HG02938 (cell line): ENCODE measurements at regions not wholly inside any gene's neighbourhood (a gene's known extent, or its start where the extent isn't known, plus 50 kb on each side); places are given as distances from the start of the nearest gene placed in this dataset.

Experiments
- ATAC-seq: cut with Tn5 transposase; IDR thresholded peaks from one replicate; pipeline ENCODE4 v1.9.1; 2021; ENCODE audit warnings: mild to moderate bottlenecking, moderate library complexity; ENCODE audit not compliant: unreplicated experiment

- ATAC-seq, result peak; percentile 48
These were observed 104.2 kb upstream of the PFN2 start for GRCh38 chr3:150074697-150075416.

- ATAC-seq, result peak; percentile 66
These were observed 103.6 kb upstream of the PFN2 start for GRCh38 chr3:150074277-150074676.

GRCh38 chr3:150073513-150073912 lies 102.8 kb upstream of the PFN2 start:
- ATAC-seq, result no peak

- no peak for ATAC-seq
These were observed 102.3 kb upstream of the PFN2 start for GRCh38 chr3:150073031-150073430.

DNA sequence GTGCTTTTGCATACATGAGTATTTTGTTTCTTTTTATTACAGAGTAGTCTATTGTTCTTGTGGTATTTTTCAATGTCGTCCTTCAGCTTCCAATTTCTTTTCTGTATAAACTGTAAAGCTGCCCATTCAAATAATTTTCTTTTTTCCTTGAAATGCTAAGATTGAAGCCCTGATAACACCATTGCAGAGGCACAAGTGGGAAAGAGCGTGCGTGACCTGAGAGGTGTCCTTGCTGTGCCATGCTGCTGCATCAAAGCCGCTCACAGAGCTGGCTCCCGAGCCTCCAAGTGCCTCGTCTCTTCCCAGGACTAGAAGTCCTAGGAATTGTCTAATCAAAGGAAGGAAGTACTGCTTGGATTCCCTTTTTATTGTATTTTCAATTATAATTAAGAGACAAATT lies 101.9 kb upstream of the PFN2 start:
- ATAC-seq, result no peak

DNA sequence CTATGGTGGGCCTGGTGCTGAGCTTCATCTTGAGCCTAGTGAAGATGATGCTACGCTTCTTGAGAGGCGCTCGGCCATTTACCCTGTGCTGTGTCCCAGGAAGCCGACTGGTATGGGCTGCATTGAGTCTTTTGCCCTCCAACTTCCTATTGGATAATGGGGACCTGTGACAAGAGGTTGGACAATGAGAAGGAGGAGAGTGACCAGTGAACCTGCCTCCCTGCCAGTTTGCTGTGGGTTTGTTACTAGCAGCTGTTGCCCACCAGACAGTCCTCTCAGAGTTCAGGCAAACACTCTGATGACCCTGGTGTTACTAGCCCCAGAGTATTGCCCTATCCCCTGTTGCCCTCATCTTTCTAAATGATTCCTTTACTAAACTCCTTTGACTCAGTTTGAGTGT lies 99.6 kb upstream of the PFN2 start:
- ATAC-seq, result no peak

DNA sequence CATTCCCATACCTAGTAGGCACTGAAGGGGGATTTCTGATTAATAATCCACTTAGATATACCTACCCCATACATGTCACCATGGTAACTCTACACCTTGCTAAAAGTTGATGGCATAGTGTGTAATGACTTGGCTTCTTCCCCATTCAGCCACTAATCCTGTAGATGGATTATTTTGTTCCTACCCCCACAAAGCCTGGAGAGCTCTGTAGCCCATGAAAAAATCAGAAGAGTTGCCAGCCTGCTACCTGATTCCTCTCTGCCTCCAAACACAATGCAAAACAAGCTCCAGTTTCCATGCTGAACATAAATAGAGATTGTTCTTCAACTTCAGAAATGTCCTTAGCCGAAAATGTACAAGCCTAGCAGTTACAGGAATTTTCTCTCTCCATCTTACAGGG lies 98.9 kb upstream of the PFN2 start:
- no peak for ATAC-seq

- ATAC-seq, result no peak
These were observed 98.4 kb upstream of the PFN2 start for GRCh38 chr3:150069154-150069527.

DNA sequence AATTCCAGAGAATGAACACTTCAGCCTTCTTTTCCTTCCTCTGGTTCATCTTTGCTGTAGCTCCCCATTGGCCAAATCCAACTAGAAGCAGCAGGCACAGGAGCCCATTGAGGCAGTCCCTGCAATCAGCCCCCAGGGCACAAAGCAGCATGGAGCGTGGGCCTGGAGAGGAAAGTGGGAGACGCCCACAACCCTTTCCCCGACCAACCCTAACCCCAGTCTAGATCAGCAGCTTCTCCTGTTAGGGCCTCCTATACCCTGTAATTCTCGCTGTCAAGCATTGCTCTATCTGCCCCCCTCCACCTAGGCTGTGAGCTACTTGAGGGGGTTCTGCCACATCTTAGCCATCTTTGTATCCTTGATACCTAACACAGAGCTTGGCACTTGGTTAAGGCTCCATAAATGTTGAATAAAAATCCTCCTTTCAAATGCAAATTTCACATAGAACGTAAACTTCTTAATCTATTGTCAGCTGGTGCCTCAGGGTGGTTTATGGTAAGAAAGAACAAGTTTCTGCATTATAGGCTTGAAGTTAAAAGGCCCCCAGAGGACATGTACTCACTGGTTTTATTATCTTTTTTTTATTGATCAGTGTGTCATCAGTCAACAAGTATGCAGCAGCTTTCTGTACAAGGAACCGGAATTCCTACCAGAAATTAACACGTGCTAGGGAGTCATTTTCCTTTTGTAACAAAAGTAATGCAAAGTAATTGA lies 97.9 kb upstream of the PFN2 start:
- no peak for ATAC-seq

DNA sequence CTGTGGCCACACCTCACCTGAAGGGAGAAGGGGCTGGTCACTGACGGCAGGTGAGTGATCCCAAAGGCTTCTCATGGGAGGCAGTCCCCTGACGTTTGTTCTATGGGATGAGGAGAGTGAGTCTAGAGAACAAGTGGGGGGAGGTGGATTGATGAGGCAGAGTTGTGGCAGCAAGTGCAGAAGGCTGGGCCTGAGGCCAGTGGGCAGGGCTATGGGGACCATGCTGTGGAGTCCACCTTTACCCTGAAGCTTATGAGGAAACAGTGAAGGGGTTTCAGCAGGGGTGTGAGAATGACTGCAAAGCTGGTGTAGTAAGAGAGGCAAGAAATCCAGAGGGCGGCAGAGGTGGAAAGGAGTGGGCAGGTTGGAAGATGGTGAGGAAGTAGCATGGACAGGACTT lies 96.9 kb upstream of the PFN2 start:
- no peak for ATAC-seq

GRCh38 chr3:150064971-150065370 lies 94.3 kb upstream of the PFN2 start:
- no peak for ATAC-seq

GRCh38 chr3:150063237-150063636 lies 92.5 kb upstream of the PFN2 start:
- no peak for ATAC-seq

- ATAC-seq, result no peak
These were observed 91.8 kb upstream of the PFN2 start for GRCh38 chr3:150062492-150062891.

DNA sequence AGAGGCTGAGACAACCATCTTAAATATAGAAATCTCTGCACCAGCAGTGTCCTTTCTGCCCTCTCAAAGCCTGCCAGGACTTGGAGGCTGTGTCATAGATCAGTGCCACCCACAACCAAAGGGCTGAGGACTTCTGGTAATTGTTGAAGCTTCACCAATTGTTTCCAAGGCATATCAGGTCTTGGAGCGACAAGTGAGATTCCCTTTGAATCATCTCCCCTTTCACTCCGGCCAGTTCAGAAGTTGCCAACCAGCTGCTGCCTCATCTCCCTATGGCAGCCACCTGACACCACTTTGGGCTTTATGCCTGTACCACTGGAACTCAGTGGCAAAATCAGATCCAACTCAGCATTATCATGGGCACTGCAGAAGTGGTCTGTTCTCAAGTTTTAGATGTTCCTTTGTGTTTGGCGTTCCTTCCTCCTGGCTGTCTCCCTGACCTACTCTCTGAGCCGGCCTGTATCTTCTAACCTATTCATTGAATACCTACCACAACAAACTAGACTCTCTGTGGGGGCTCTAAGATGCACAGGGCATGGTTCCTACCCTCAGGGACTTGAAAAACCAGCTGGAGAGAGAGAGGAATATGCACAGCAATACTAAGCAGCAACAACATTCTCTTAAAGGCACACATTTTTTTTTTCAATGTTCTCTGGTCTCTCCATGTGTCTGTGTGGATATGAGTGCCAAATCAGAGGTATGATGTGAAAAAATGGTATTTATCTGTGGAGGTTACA lies 90.8 kb upstream of the PFN2 start:
- no peak for ATAC-seq

DNA sequence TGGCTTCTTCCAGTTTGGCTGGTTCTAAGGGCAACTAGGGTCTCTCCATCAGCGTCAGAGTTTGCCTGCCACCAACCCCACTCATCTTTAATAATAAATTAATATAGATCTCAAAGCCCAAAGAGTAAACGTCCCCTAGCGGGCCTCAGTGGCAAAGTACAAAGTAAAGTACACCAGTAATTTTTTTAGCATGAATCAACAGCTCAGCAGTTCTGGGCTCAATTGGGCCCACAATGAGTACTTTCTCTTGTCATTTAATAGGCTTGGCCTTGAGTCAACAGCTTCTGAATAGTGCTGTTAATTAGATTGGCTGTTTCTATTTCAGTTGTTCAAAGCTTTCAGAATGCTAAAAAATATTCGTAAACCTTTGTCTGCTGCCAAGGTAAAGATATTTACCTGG lies 89.0 kb upstream of the PFN2 start:
- no peak for ATAC-seq

- ATAC-seq, result no peak
These were observed 88.5 kb upstream of the PFN2 start for GRCh38 chr3:150059241-150059640.

- ATAC-seq, result no peak
These were observed 86.5 kb upstream of the PFN2 start for GRCh38 chr3:150057227-150057626.

DNA sequence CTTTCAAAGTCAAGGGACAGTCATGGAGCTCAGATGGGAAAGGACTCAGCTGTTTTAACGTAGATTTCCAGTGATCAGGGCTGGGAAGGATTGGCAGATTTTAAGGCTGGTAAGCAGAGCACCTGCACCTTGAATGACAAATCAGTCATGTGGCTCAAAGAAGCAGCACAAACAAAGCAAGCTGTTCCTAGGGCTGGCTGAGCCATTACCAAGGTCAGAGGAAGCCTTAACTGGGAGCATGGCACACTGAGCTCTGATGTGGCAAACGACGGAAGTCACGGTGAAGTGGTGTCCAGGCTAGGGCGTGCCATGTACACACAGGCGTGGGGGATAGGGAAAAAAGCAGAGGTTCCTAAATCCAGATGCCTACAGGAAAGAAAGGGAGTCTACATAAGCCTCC lies 84.6 kb upstream of the PFN2 start:
- no peak for ATAC-seq

DNA sequence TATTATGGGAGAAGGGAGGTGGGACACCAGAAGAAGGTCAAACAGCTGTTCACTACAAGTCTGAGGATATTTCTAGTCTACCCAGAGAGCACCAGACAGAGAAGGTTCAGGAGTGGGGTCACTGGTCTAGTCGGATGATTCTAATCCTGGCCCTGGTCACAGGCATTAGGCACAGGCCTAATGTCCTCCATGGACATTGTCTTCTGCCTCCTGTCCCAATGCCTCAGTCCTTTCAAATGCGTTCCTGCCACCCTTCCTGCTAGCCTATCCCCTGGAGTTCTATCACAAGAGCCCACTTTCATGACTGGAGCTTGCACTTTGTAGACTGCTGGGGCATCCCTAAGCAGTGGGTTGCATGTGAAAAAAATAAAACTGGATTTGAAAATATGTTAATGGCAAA lies 83.9 kb upstream of the PFN2 start:
- ATAC-seq, result no peak

GRCh38 chr3:150050510-150050909 lies 79.8 kb upstream of the PFN2 start:
- no peak for ATAC-seq

DNA sequence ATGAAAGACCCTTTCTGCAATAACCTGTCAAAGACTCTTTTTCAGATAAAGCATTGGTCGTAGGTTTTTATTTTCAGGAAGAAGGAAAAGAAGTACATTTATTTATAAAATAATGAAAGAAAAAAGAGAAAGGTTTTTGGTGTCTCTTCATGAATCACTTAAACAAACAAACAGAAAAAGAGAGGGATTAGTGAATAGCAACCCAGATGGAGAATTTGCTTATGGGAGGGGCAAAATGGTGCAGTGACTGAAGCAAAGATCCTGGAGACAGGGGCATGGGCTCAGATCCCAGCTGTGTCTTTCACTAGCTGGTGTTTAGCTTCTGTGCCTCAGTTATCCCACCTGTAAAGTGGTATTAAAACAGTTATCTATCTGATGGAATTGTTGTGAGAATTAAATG lies 78.6 kb upstream of the PFN2 start:
- no peak for ATAC-seq

DNA sequence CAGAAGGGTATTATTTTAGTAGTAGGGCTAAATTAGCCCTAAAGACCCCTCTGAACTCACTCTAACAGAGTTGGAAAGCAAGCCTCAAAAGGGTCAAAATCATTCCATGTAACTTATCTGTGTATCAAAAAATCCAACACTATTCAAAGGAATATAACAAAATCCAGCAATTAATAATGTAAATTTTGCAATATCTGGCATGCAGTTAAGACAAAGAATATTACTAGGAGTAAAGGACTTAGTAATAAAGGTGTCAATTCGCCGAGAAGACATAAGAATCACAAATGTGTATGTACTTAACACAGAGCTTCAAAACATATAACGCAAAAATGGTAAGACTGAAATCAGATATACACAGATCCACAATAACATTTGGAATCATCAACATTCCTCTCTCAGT lies 71.2 kb upstream of the PFN2 start:
- ATAC-seq, result no peak
